ENCODE measurements at regions not wholly inside any gene's neighbourhood (a gene's known extent, or its start where the extent isn't known, plus 50 kb on each side); places are given as distances from the start of the nearest gene placed in this dataset.
"Not testable (repeated sequence)": the region's sequence is repeated elsewhere in the genome, so short reads cannot be mapped to it uniquely, and the experiment has no call there.

DNA sequence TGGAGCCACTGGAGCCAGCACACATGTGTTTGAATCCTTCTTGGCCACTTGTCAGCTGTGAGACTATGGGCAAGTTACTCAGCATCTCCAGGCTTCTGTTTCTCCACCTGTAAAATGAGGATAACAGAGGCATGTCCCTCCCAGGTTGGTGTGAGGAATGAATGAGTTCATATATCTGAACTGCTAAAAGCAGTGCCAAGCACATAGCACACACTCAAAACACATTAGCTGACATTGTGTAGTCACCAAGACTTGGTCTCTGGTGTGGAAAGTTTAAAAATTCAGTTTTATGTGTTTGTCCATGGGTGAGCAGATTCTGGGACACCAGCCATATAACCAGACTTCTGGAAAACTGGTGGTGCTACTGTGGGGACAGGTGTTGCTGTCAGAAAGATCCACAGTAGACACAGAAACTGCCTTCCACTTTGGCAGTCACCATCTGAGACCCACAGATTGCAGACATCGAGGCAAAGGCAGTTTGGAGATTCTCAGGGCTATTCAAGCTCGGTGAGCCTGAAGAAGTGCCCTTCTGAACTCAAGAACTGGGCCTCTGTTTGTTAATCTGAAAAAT, 115.8 kb downstream of the MRPL14 start:
- no peak for DNase-seq

DNA sequence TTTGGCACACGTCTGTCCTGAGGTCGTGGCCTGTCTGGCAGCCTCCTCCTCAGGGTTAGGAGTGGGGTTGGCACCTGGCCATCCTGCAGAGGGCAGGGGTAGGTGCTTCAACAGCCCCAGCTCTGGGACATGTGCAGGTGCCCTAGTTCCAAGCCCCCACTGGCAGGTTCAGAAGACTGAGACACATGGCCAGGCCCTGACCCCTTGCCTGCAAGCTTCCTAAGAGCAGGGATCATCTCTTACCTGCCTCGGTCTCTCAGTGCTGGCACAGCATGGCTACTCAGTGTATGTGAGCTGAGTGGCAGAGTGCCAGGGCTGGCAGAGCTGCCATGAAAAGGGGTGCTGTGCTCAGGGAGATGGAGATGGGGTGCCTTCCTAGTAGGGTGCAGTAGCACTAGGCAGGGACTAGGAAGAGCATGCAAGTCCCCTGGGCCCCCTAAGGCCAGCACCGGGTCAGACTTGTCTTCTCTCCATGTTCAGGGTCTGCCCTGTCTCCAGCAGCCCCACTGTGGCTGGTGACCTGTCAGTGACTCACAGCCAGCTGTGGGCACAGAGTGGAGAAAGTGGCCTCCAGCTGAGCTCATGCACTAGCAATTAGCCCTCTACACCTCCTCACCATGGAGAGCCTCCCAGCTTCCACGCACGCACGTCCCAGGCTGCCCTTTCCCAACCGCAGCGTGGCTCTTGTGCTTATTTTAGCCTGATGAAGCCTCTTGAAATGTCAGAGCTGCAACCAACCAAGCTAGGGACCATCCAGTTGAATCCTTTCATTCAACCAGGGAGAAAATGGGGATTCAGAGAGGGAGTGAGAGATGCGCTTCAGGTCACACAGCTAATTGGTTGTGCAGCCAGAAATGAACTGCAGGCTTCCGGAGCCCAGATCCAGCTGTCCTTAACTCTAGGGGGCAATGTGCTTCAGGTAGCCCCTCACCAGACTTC, 116.6 kb downstream of the MRPL14 start:
- peak; percentile 81 for DNase-seq

DNA sequence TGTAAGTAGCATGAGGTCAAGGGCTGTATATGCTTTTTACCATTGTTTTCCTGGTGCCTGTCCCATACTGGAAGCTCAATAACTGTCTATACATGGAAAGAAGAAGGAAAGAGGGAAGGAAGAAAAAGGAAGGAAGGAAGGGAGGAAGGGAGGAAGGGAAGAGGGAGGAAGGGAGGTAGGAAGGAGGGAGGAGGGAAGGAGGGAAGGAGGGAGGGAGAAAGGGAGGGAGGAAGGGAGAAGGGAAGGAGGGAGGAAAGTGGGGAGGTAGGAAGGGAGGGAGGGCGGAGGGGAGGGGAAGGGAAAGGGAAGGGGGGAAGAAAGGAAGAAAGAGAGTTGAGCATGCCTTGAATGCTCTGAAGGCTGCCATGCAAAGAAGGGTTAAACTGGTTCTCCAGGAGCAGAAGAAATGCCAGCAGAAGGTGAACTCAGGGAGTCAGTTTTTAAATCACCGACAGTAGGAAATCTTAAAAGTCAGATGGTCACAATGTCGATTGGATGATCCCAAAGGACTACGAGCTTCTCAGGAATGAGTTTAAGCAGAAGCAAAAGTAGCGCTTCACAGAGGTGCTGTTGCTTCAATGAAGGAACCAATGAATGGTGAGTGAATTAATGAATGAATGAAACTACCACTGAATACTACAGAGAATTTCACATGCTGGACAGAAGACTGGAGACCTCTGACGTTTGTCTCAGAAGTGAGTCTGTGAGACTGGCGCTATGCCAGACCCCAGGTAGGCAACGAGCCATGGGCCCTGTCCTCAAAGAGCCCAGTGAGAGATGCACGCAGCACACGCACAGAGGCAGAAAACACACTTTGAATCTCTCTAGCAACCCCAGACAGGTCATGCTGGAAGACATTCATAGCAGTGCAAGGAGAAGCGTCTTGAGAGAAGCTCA, 117.6 kb downstream of the MRPL14 start:
- no peak for DNase-seq

DNA sequence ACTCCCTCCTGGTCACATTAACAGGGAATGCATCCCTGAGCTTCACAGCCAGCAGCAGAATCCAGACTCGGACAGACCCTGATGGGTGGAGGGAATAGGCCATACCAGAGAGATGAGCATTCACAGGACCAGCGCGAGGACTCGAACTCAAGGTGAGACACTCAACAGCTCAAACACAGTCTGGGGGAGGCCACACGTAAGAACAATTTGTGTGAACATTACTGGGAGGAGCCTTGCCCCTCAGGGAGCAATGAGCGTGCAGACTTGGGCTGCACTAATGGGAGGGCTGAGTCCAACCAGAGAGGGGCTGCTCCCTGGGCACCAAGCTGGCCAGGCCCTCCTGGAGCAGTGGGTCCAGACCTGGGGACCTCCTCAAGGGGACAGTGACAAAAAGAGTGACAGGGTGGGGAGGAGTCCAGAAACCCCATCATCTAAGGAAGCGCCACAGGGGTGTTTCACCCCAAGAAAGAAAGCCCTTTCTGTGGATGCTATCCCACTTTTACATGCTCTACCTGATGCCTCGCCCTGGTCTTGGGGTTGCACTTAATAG, 118.4 kb downstream of the MRPL14 start:
- DNase-seq, result no peak

GRCh38 chr6:44007818-44008621, 119.2 kb downstream of the MRPL14 start:
- DNase-seq, result peak; percentile 55

GRCh38 chr6:44006872-44007303, 120.4 kb downstream of the MRPL14 start:
- DNase-seq, result no peak

- no peak for DNase-seq
These were observed 121.0 kb downstream of the MRPL14 start for GRCh38 chr6:44006123-44006871.

- DNase-seq, result no peak
These were observed 121.7 kb downstream of the MRPL14 start for GRCh38 chr6:44005507-44005903.

DNA sequence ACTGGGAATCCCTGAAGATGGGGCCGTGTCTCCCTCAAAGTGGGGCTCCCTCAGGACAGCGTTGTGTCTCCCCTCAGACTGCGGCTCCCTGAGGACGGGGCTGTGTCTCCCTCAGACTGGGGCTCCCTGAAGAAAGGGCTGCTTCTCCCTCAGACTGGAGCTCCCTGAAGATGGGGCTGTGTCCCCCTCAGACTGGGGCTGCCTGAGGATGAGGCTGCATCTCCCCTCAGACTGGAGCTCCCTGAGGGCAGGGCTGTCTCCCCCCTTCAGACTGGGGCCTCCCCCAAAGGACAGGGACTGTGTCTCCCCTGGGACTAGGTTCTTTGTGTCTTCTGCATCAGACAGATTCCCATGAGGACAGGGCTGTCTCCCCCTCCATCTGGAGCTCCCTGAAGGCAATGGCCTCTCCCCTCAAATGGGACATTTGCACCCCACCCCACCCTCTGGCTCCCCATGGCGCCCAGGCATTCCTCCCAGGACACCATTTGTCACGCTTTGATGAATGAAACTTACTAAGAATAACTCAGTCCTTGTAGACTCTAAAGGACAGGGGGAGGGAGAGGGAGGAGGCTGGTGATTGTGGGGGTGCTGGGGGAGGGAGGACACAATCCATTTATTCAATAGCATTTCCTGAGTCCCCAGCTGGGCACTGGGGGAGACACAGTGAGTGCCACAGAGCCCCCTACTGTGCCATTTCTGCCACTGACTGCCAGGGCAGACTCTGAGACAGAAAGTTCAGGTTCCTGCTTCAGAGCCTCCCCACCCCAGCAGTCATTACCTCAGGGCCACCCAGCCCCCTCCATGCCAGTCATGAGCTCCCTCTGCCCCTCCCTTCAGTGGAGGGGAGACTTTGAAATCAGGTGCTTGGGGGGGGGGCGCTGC, 122.4 kb downstream of the MRPL14 start:
- DNase-seq, result no peak

DNA sequence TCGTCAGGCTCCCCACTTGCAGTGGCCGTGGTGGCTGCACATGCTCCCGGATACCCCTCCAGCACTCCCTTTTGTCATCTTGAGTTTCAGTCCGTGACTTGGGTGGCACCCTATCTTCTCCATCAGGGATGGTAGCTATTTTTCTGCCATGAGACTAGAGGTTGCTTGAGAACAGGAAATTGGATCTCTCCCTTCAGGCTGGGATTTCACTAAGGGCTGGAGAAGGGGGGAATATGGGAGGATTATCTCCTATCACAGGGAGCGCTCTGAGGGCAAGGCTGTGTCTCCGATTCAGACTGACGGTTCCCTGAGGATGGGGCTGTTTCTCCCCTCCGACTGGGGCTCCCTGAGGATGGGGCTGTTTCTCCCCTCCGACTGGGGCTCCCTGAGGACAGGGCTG, 123.1 kb downstream of the MRPL14 start:
- DNase-seq, result no peak

DNA sequence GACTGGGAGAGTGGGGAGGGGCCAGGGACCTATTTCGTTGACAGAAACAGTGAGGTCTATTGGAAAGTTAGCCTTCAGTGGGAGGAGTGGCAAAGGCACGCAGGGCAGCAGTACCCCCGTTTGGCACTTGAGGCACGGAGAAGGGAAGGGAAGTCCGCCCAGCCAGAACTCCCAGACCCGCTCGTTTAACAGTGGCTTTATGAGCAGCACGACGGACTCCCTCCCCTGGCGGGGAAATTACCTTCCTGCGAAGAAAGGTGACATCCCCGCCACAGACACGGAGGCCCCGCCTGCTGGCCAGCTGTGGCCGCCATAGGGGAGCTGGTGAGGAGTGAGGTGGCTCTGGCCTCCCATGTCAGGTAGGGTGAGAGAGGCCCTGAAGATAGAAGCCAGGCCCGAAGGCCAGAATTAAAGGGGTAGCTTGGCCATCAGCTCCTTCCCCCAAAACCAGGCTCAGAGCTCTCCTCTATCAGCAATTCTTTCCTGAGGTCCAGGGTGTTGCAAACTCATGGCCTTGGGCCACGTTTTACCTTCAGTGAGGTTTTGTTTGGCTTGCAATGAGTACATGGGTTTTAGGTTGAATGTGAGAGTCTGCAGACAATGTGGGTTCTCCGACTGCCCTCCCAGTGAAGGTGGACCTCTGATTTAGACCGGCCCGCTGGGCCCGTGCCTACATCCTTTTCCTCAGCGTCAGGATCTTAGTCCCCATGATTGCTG, 123.7 kb downstream of the MRPL14 start:
- DNase-seq, result peak; percentile 76

DNA sequence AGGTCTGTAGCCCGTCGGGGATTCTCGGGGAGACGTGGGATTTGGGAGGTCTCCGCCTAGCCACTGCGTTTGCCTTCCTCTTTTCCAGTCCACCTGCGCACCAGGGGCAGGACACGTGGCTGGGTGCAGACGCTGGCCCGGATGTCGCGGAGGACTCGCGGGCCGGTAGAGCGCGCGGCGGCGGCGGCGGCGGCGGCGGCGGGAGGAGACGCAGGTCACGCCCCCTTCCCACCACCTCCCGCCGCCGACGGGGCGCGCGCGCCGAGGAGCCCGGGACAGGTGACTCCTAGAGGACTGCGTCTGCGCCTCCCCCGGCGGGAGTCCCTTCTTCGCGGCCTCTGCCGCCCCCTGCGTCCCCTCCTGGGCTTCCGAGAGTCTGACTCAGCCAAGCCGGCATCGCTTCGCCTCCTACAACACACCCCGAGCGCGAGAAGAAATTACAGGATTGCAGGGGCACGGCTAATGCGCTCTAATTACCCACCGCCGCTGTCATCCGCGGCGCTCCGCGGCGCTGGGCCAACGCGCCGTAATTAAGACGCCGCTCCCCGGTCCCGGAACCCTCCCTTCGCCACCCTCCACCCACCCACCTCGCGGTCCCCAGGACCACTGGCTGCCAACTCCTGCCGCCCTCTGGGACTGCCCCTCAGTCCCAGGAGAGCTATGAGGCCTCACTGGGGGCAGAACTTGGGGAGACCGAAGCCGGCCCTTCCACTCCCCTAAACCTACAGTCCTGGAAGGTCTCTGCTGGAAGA, 124.5 kb downstream of the MRPL14 start:
- DNase-seq, result peak; percentile 91

- DNase-seq, result peak; percentile 87
These were observed 125.1 kb downstream of the MRPL14 start for GRCh38 chr6:44002067-44002592.

DNA sequence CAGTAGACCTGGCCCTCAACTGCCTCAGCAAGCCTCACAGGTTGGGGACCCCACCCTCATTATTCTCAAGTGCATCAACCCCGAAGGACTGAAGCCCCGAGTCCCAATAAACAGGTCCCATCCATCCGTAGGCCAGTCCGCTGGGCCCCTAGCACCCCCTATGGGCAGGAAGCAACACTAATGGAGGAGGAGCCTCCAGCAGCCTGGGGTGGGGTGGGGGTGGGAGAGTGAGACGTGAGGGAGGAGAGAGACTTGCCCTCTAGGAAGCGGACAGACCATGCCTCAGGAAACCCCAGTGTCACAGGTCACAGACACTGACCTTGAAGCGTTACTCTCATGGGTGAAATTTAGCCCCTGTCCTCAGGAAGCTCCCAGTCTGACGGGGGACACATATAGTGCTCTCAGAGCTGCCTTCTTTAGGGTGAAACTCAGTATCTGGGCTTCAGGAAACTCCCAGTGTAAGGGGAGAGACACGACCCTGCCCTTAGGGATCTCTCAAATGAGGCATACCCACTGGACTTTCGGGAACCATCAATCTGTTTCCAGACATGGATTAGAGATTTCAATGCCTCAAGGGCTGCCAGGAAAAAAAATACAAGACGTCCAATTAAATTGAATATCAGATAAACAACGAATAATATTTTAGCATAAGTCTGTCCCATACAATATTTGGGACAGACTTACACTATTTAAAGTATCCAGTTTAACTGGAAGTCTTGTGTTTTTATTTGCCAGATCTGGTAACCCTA, 125.8 kb downstream of the MRPL14 start:
- peak; percentile 76 for DNase-seq

DNA sequence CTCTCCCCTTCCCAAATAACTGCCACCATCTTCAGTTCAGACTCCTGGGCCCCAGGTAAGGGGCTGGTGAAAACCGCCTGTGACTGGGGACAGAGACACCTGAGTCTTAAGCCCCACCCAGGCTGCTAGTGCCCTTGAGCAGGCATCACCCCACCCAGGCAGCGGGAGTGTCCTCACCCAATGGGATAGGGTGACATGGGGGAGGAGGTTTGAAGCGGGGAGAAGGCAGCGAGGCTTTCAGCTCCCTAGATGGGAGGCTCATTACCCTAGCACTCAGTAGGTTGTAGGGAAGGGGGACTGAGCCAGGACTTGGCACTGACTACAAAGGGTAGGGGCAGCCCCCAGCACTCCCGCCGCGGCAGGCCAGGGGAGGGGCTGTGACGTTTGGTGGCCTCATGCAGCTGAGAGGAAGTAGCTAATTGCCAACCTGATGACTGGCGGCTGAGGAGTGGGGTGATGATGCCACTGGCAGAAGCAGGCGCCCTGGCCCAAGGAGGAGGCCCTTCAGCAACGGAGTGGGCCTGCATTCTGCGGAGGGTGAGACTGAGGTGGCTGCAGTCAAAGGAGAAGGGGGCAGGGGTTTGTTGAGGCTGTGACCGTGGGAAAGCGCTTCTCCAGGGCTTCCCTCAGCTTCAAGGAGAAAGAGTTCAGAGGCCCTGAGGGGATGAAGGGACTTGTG, 126.9 kb downstream of the MRPL14 start:
- DNase-seq, result peak; percentile 85

DNA sequence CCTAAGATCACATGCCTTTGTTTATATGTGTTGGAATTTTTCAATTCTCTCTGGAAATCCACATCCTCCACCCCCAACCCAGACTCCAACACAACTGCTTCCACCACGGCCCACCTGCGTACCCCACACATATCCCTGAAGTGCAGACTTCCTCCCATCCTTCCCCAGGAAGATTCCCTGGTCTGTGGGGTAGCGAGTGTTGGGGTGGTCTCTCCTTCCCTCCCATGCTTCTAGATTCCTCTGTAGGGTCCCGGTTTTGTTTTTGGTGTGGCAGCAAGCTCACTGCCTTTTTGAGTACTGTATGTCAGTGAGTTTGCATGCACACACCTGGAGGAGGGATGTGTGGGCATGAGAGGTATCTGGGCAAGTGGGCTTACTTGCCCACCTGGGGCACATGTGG, 127.6 kb downstream of the MRPL14 start:
- DNase-seq, result no peak

DNA sequence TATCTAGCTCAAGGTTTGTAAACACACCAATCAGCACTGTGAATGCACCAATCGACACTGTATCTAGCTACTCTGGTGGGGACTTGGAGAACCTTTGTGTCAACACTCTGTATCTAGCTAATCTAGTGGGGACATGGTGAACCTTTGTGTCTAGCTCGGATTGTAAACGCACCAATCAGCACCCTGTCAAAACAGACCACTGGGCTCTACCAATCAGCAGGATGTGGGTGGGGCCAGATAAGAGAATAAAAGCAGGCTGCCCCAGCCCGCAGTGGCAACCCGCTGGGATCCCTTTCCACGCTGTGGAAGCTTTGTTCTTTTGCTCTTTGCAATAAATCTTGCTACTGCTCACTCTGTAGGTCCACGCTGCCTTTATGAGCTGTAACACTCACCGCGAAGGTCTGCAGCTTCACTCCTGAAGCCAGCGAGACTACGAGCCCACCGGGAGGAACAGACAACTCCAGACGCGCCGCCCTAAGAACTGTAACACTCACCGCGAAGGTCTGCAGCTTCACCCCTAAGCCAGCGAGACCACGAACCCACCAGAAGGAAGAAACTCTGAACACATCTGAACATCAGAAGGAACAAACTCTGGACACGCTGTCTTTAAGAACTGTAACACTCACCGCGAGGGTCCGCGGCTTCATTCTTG, 128.5 kb downstream of the MRPL14 start:
- not testable (repeated sequence) for DNase-seq

Data from islet precursor cell (in vitro differentiated cells).